WTC11 (cell line): ENCODE measurements at regions not wholly inside any gene's neighbourhood (a gene's known extent, or its start where the extent isn't known, plus 50 kb on each side); places are given as distances from the start of the nearest gene placed in this dataset.

ENCODE experiments used
- ATAC-seq: fragments of 200-7000 bp; cut with Tn5 transposase; 2 replicates; pipeline ENCODE4 v1.10.0; 2021; ENCODE audit warnings: mild to moderate bottlenecking, moderate library complexity
- CTCF ChIA-PET: fragments of 300-600 bp; sonication (Branson Sonifier 250); formaldehyde crosslinking; loops from one replicate; lab custom pipeline; 2021; ENCODE audit warnings: antibody characterized with exemption; lab: Charles Lee
- POLR2A ChIA-PET: fragments of 350-600 bp; sonication (Branson Sonifier 250); formaldehyde crosslinking; loops from one replicate; lab custom pipeline; 2021; ENCODE audit warnings: antibody characterized with exemption; lab: Charles Lee
- DNase-seq: peaks from one replicate; pipeline ENCODE4 v3.0.0; 2021; ENCODE audit warnings: low spot score
- H3K27ac Mint-ChIP-seq: 2 replicates; pipeline ENCODE4 v1.8.0; 2021; ENCODE audit warnings: mixed read lengths
- H3K27me3 Mint-ChIP-seq: 2 replicates; pipeline ENCODE4 v1.8.0; 2021; ENCODE audit warnings: low read depth, mild to moderate bottlenecking, moderate library complexity, mixed read lengths
- H3K36me3 Mint-ChIP-seq: 2 replicates; pipeline ENCODE4 v1.8.0; 2021; ENCODE audit warnings: mixed read lengths
- H3K4me1 Mint-ChIP-seq: 2 replicates; pipeline ENCODE4 v1.8.0; 2022; ENCODE audit warnings: mixed read lengths
- H3K4me3 Mint-ChIP-seq: 2 replicates; pipeline ENCODE4 v1.8.0; 2021; ENCODE audit warnings: mild to moderate bottlenecking, moderate library complexity, mixed read lengths
- H3K9me3 Mint-ChIP-seq: 2 replicates; pipeline ENCODE4 v1.8.0; 2021; ENCODE audit warnings: mixed read lengths
- ATF2 ChIP-seq: sonication (generic); formaldehyde crosslinking; IDR thresholded peaks from 2 replicates; pipeline ENCODE4 v1.8.1; 2022; ENCODE audit warnings: low read depth, missing genetic modification reagents, borderline replicate concordance
- CBFB ChIP-seq: sonication (generic); formaldehyde crosslinking; IDR thresholded peaks from 2 replicates; pipeline ENCODE4 v1.8.1; 2022; ENCODE audit warnings: mild to moderate bottlenecking, low read depth, missing genetic modification reagents
- E2F4 ChIP-seq: sonication (generic); formaldehyde crosslinking; IDR thresholded peaks from 2 replicates; pipeline ENCODE4 v1.8.1; 2022; ENCODE audit warnings: low read depth, mild to moderate bottlenecking, moderate library complexity, missing genetic modification reagents, borderline replicate concordance
- FOXP1 ChIP-seq: sonication (generic); formaldehyde crosslinking; IDR thresholded peaks from 2 replicates; pipeline ENCODE4 v1.8.0; 2022; ENCODE audit warnings: missing genetic modification reagents, mild to moderate bottlenecking, moderate library complexity, borderline replicate concordance
- FOXP4 ChIP-seq: sonication (generic); formaldehyde crosslinking; IDR thresholded peaks from 2 replicates; pipeline ENCODE4 v1.8.0; 2022; ENCODE audit warnings: mild to moderate bottlenecking, missing genetic modification reagents
- IRF2 ChIP-seq: sonication (generic); formaldehyde crosslinking; IDR thresholded peaks from 2 replicates; pipeline ENCODE4 v1.8.0; 2022; ENCODE audit warnings: low read depth, missing genetic modification reagents, borderline replicate concordance
- NFATC4 ChIP-seq: fragments of 250-450 bp; sonication (Bioruptor Pico); IDR thresholded peaks from 2 replicates; pipeline ENCODE4 v1.9.0; 2021; ENCODE audit warnings: mild to moderate bottlenecking
- NFE2L1 ChIP-seq: sonication (generic); formaldehyde crosslinking; IDR thresholded peaks from 2 replicates; pipeline ENCODE4 v1.8.1; 2023; ENCODE audit warnings: missing genetic modification reagents
- OVOL2 ChIP-seq: fragments of 250-450 bp; sonication (Bioruptor Pico); IDR thresholded peaks from 2 replicates; pipeline ENCODE4 v1.9.0; 2021; ENCODE audit warnings: mild to moderate bottlenecking, borderline replicate concordance
- PRRX2 ChIP-seq: fragments of 250-450 bp; sonication (Bioruptor Pico); IDR thresholded peaks from 2 replicates; pipeline ENCODE4 v1.8.0; 2021; ENCODE audit warnings: mild to moderate bottlenecking
- TEAD1 ChIP-seq: sonication (generic); formaldehyde crosslinking; IDR thresholded peaks from 2 replicates; pipeline ENCODE4 v1.8.0; 2022; ENCODE audit warnings: mild to moderate bottlenecking, missing genetic modification reagents
- TP53 ChIP-seq: sonication (generic); formaldehyde crosslinking; IDR thresholded peaks from 2 replicates; pipeline ENCODE4 v1.8.1; 2023; ENCODE audit warnings: mild to moderate bottlenecking, missing genetic modification reagents
- ZNF263 ChIP-seq: sonication (generic); formaldehyde crosslinking; IDR thresholded peaks from 2 replicates; pipeline ENCODE4 v1.8.1; 2022; ENCODE audit warnings: low read depth, mild to moderate bottlenecking, moderate library complexity, missing genetic modification reagents
- ZNF512 ChIP-seq: sonication (generic); formaldehyde crosslinking; IDR thresholded peaks from 2 replicates; pipeline ENCODE4 v1.8.1; 2022; ENCODE audit warnings: missing genetic modification reagents, borderline replicate concordance
- TF ChIP-seq, protein P1 (sequence below): fragments of 250-450 bp; sonication (Bioruptor Pico); IDR thresholded peaks from 2 replicates; pipeline ENCODE4 v1.9.0; 2021; ENCODE audit warnings: mild to moderate bottlenecking
- TF ChIP-seq, protein P2 (sequence below): sonication (generic); formaldehyde crosslinking; IDR thresholded peaks from 2 replicates; pipeline ENCODE4 v1.8.1; 2023; ENCODE audit warnings: mild to moderate bottlenecking, missing genetic modification reagents
- TF ChIP-seq, protein P3 (sequence below): sonication (generic); formaldehyde crosslinking; IDR thresholded peaks from 2 replicates; pipeline ENCODE4 v1.8.1; 2023; ENCODE audit warnings: mild to moderate bottlenecking, missing genetic modification reagents, moderate library complexity

- DNase-seq, result no peak
- ATAC-seq, result no peak
- POLR2A ChIA-PET, result interaction anchor here (0.6 kb wide), 1 partner anchor 160 kb away, joined by 3 read pairs; no protein-coding TSS in a partner anchor
- Mint-ChIP-seq H3K27ac (no peak overlapping the region), H3K4me1 (peaks cover 17% of the 10 kb centered on the region), H3K36me3 (peaks cover 10% of the 10 kb centered on the region; the same call in 1 of the 2 replicates), H3K4me3 (no peak overlapping the region), H3K9me3 (peaks cover 9% of the 10 kb centered on the region; the same call in 1 of the 2 replicates), H3K27me3 (no peaks in the 10 kb centered on the region)
- CTCF ChIA-PET, result no interaction called here
- TF ChIP-seq ATF2 (CRISPR knock-in tag) (no peak), NFATC4 (CRISPR knock-in tag) (no peak), ZNF263 (CRISPR knock-in tag) (no peak), FOXP4 (CRISPR knock-in tag) (no peak)
- TF ChIP-seq, protein P1, sequence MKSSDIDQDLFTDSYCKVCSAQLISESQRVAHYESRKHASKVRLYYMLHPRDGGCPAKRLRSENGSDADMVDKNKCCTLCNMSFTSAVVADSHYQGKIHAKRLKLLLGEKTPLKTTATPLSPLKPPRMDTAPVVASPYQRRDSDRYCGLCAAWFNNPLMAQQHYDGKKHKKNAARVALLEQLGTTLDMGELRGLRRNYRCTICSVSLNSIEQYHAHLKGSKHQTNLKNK (CRISPR knock-in tag), result no peak
- TF ChIP-seq, protein P2, sequence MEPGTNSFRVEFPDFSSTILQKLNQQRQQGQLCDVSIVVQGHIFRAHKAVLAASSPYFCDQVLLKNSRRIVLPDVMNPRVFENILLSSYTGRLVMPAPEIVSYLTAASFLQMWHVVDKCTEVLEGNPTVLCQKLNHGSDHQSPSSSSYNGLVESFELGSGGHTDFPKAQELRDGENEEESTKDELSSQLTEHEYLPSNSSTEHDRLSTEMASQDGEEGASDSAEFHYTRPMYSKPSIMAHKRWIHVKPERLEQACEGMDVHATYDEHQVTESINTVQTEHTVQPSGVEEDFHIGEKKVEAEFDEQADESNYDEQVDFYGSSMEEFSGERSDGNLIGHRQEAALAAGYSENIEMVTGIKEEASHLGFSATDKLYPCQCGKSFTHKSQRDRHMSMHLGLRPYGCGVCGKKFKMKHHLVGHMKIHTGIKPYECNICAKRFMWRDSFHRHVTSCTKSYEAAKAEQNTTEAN (CRISPR knock-in tag), result no peak
Observed at GRCh38 chrX:15963858-15964257, 109.2 kb upstream of the AP1S2 start.

GRCh38 chrX:15960237-15960636 lies 105.6 kb upstream of the AP1S2 start:
- POLR2A ChIA-PET, result no interaction called here
- TF ChIP-seq, protein P3, sequence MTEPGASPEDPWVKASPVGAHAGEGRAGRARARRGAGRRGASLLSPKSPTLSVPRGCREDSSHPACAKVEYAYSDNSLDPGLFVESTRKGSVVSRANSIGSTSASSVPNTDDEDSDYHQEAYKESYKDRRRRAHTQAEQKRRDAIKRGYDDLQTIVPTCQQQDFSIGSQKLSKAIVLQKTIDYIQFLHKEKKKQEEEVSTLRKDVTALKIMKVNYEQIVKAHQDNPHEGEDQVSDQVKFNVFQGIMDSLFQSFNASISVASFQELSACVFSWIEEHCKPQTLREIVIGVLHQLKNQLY (CRISPR knock-in tag), result no peak
- H3K9me3 Mint-ChIP-seq, result peaks cover 9% of the 10 kb centered on the region; the same call in 1 of the 2 replicates
- peaks cover 10% of the 10 kb centered on the region; the same call in 1 of the 2 replicates for H3K36me3 Mint-ChIP-seq
- CTCF ChIA-PET, result no interaction called here
- H3K4me1 Mint-ChIP-seq, result peaks cover 39% of the 10 kb centered on the region
- DNase-seq (no peak), ATAC-seq (no peak)
- H3K27me3 Mint-ChIP-seq, result no peaks in the 10 kb centered on the region
- H3K27ac Mint-ChIP-seq, result no peak overlapping the region
- no peak overlapping the region for H3K4me3 Mint-ChIP-seq

DNA sequence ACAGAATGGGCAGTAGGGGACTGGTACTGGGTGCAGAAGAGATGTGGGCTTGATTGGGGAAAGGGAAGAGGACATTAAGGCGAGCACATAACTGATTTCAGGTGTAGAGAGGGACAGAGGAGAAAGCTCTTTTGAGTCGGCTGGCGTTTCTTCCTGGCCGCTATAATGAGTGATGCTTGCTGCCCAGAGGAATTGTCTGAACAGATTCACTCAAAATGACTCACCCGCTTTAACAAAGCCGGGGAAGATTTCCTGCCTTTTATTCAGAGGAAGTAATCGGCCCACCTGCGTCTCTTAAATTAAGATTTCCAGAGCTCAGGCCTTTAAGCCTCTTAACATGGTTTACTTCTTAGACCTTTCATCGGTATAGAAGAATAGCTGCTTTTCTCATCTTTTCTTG lies 102.1 kb upstream of the AP1S2 start:
- peak overlapping the region; percentile 93 for H3K27ac Mint-ChIP-seq
- DNase-seq (no peak), ATAC-seq (peak; percentile 77)
- H3K4me1 Mint-ChIP-seq, result peaks cover 24% of the 10 kb centered on the region
- H3K9me3 Mint-ChIP-seq, result peaks cover 14% of the 10 kb centered on the region
- H3K4me3 Mint-ChIP-seq, result no peak overlapping the region
- ChIA-PET CTCF (interaction anchor here (1.5 kb wide), 1 partner anchor 26 kb away, joined by 3 read pairs; no protein-coding TSS in a partner anchor), POLR2A (no interaction called here)
- H3K27me3 Mint-ChIP-seq, result no peaks in the 10 kb centered on the region
- H3K36me3 Mint-ChIP-seq, result peaks cover 10% of the 10 kb centered on the region; the same call in 1 of the 2 replicates
- TF ChIP-seq IRF2 (CRISPR knock-in tag) (no peak), TEAD1 (CRISPR knock-in tag) (no peak), OVOL2 (CRISPR knock-in tag) (no peak), FOXP1 (CRISPR knock-in tag) (no peak), ZNF512 (CRISPR knock-in tag) (no peak), TP53 (CRISPR knock-in tag) (no peak), E2F4 (CRISPR knock-in tag) (no peak), PRRX2 (no peak), CBFB (no peak), NFE2L1 (CRISPR knock-in tag) (no peak)
- TF ChIP-seq, protein P2 (CRISPR knock-in tag), result no peak
